T-helper 17 cell (primary cell): ENCODE measurements at regions not wholly inside any gene's neighbourhood (a gene's known extent, or its start where the extent isn't known, plus 50 kb on each side); places are given as distances from the start of the nearest gene placed in this dataset.

ENCODE experiments used
- ATAC-seq: fragments of 150-1000 bp; cut with Tn5 transposase; 2 replicates; pipeline ENCODE4 v1.10.0; 2021; ENCODE audit warnings: mild to moderate bottlenecking, moderate library complexity
- DNase-seq, 3 donors: peaks; one replicate each; pipeline versions ENCODE4 v3.0.0 to v3.0.0-alpha.2; 2020 to 2021
- H3K9me3 ChIP-seq: one replicate; pipeline ENCODE4 v1.7.0; 2013; ENCODE audit warnings: low read length, mild to moderate bottlenecking; ENCODE audit not compliant: control insufficient read depth, poor library complexity, severe bottlenecking
- H3K27ac Mint-ChIP-seq: one replicate; pipeline ENCODE4 v1.8.0; 2022; ENCODE audit warnings: mild to moderate bottlenecking, moderate library complexity, mixed read lengths
- H3K27me3 Mint-ChIP-seq: one replicate; pipeline ENCODE4 v1.8.0; 2022; ENCODE audit warnings: mixed read lengths
- H3K36me3 Mint-ChIP-seq: one replicate; pipeline ENCODE4 v1.8.0; 2022; ENCODE audit warnings: low read depth, mixed read lengths
- H3K4me1 Mint-ChIP-seq: one replicate; pipeline ENCODE4 v1.8.0; 2022; ENCODE audit warnings: mild to moderate bottlenecking, mixed read lengths
- H3K4me3 Mint-ChIP-seq: one replicate; pipeline ENCODE4 v1.8.0; 2022; ENCODE audit warnings: mild to moderate bottlenecking, moderate library complexity, mixed read lengths

DNA sequence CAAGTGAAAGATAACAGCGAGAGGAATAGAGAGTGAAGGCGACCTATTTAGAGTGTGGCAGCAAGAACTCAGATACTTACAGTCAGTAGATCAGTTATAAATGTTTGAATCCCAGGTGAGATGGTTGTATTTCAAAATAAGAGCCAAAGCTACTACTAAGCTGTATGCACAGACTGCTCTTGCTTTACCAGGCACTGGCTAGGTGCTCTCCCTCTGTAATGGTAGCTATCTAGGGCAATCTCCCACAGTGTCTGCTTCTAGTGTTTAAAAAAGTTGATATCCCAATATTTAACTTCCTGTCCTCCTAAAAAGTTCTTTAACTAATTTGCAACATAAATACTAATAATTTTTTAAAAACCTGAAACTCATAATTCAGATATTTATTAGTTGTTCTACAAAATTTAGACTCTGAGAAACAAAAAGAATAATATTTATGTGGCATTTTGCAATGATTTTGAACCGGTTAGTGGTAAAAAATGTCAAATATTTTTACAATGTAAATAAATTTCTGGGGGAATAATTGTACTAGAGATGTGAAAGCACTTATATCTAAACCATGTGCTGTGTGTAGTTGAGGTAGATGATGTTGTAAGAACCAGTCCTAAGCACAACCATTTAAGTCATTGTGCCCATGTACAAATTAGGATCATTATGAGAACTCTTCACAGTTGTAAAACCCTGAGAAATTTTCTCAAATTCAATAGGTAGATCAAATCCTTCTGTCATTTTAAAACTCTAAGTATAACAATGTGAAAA, 349.3 kb upstream of the SEMA3D start:
- Mint-ChIP-seq H3K4me3 (no peak overlapping the region), H3K27ac (no peak overlapping the region), H3K4me1 (no peaks in the 10 kb centered on the region), H3K27me3 (no peaks in the 10 kb centered on the region), H3K36me3 (no peaks in the 10 kb centered on the region)
- no peak for ATAC-seq
- no peaks in the 10 kb centered on the region for H3K9me3 ChIP-seq
- no peak for DNase-seq

DNA sequence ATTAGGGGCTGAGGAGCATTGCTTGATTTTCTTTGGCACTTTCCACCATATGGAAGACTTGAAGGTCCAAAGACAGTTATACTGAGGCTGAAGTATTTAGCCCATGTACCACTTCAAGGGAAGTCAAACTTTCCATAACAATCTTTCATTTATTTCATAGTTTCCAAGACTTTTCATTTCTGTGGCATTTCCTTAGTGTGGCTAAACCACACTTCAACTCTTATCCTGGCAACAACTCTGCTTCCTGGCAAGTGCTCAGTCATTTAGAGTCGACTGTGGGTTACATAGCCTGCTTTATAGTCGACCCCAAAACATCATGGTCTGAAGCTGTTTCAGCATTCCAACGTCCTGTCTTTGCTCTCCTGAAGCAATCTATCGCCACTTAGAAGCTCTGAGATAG, 343.0 kb upstream of the SEMA3D start:
- no peak for ATAC-seq
- Mint-ChIP-seq H3K36me3 (no peaks in the 10 kb centered on the region), H3K27me3 (no peaks in the 10 kb centered on the region), H3K4me3 (no peak overlapping the region), H3K4me1 (no peaks in the 10 kb centered on the region), H3K27ac (no peak overlapping the region)
- H3K9me3 ChIP-seq: no peaks in the 10 kb centered on the region
- DNase-seq: no peak

DNA sequence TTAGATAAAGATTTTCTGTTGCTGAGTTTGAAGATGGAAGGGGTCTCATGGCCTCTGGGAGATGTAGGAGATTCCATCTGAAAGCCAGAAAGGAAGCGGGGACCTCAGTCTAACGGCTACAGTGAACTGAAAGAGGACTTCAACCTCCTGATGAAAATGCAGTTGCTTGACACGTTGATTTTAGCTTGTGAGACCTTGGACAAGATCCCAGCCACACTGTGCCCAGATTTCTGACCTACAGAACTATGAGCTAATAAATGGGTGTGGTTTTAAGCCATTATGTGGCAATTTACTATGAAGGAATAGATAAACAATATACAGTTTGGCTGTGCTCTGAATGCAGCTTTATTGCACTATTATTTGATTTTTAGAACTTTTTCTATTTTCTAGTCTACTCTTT, 342.3 kb upstream of the SEMA3D start:
- no peaks in the 10 kb centered on the region for H3K4me1 Mint-ChIP-seq
- H3K9me3 ChIP-seq: no peaks in the 10 kb centered on the region
- no peak overlapping the region for H3K4me3 Mint-ChIP-seq
- DNase-seq: no peak
- ATAC-seq: no peak
- no peaks in the 10 kb centered on the region for H3K27me3 Mint-ChIP-seq
- H3K36me3 Mint-ChIP-seq: no peaks in the 10 kb centered on the region
- no peak overlapping the region for H3K27ac Mint-ChIP-seq

DNA sequence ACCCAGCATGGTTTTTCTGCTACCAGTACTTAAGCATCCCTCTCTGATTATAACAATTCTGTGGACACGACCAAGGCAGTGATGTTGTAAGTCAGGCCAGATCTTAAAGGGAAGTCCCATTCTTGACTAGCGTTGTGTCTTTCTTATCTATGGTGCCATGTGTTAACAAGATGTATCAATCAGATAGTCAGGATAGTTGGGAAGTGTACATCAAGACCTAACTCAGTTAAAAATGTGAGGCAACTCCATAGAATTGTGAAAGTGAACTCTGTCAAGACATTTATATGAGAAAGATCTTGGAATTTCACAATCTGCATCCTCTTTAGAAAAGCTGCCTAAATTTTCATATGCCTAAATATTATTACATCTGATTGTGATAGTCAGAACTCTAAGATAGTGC, 341.7 kb upstream of the SEMA3D start:
- Mint-ChIP-seq H3K27ac (no peak overlapping the region), H3K27me3 (no peaks in the 10 kb centered on the region), H3K4me1 (no peaks in the 10 kb centered on the region), H3K4me3 (no peak overlapping the region), H3K36me3 (no peaks in the 10 kb centered on the region)
- H3K9me3 ChIP-seq: no peaks in the 10 kb centered on the region
- ATAC-seq: no peak
- DNase-seq: no peak

DNA sequence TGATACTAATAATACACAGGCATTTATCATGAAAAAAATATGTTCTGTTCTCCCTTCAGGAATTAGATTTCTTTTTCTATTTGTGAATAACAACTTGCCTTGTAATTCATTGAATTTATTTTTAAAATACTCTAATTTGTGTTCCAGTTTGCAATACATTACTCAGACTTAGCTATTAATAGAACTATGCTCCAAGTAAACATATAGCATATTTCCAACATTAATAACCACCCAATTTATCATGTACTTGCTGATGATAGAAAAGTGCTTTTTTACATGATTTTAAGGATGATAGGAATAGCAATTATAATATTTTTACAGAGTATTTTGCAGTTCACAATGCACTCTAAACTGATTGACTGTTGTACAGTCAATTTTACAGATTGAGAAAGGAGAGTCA, 338.8 kb upstream of the SEMA3D start:
- DNase-seq: no peak
- no peak overlapping the region for H3K4me3 Mint-ChIP-seq
- no peaks in the 10 kb centered on the region for H3K27me3 Mint-ChIP-seq
- ATAC-seq: no peak
- no peaks in the 10 kb centered on the region for H3K4me1 Mint-ChIP-seq
- no peaks in the 10 kb centered on the region for H3K36me3 Mint-ChIP-seq
- no peaks in the 10 kb centered on the region for H3K9me3 ChIP-seq
- H3K27ac Mint-ChIP-seq: no peak overlapping the region

DNA sequence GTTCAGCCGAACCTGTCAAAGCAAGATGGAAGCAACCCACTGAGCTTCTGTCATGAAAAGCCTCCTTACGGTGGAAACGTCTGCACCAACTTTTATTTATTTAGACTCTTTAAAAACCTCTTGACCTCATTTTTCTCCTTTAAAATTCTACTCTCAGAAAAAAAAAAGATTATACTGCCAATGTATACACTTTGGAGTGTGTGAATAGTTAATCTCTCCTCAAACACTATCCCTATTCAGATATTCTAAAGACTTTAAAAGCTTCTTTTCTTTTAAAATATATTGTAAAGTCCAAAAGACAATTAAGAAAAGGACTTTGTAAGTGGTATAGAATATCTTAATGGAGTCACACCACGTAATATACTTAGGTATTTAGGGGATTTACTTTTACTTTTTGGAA, 335.2 kb upstream of the SEMA3D start:
- Mint-ChIP-seq H3K4me1 (no peaks in the 10 kb centered on the region), H3K36me3 (no peaks in the 10 kb centered on the region), H3K27ac (no peak overlapping the region), H3K4me3 (no peak overlapping the region), H3K27me3 (no peaks in the 10 kb centered on the region)
- no peak for ATAC-seq
- no peaks in the 10 kb centered on the region for H3K9me3 ChIP-seq
- DNase-seq: no peak

DNA sequence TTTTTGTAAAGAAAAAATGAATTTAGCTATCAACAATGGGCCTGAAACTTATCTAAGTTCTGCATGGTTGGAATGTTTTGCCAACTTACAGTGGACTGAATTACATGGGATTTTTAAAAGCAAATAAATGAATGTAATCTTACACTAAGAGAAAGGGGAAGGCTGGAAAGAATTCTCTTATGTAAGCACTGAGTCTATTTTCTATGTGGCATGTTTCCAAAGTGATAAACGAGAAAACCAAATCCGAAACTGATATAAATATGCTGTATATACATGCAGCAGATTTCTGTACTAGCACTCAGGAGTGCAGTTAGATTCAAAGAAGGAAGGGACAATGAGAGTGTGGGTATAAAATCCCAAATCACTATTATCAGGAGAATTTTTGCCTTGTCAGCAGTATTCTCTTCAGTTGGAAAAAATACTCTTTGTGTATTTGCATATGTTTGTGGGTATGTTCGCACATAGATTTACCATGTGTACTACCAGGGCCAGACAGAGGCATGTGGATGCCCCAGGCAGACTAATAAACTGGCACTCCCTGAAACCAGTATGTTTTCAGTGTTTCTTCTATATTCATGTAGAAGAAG, 334.3 kb upstream of the SEMA3D start:
- ATAC-seq (no peak), DNase-seq (no peak)
- Mint-ChIP-seq H3K27me3 (no peaks in the 10 kb centered on the region), H3K27ac (no peak overlapping the region), H3K4me1 (no peaks in the 10 kb centered on the region), H3K36me3 (no peaks in the 10 kb centered on the region), H3K4me3 (no peak overlapping the region)
- H3K9me3 ChIP-seq: no peaks in the 10 kb centered on the region

DNA sequence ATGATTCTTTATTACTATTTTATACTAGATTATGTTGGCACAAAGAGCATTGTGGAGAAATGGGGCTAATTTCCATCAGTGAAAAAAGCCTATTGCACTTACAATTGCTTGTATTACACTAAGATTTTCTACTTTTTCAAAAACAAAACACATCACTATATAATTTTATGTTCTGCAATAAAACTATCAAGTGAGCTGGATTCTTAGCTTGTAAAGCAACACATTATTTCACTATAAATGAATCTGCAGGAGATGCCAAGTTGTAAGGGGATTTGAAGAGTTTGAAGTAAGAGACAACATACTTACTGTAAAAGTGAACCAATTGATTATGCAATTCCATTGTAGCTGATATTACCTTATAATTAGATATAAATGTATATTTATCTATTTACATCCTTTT, 333.3 kb upstream of the SEMA3D start:
- no peaks in the 10 kb centered on the region for H3K36me3 Mint-ChIP-seq
- no peak overlapping the region for H3K4me3 Mint-ChIP-seq
- no peak for DNase-seq
- H3K9me3 ChIP-seq: no peaks in the 10 kb centered on the region
- no peak overlapping the region for H3K27ac Mint-ChIP-seq
- H3K4me1 Mint-ChIP-seq: no peaks in the 10 kb centered on the region
- H3K27me3 Mint-ChIP-seq: no peaks in the 10 kb centered on the region
- no peak for ATAC-seq

DNA sequence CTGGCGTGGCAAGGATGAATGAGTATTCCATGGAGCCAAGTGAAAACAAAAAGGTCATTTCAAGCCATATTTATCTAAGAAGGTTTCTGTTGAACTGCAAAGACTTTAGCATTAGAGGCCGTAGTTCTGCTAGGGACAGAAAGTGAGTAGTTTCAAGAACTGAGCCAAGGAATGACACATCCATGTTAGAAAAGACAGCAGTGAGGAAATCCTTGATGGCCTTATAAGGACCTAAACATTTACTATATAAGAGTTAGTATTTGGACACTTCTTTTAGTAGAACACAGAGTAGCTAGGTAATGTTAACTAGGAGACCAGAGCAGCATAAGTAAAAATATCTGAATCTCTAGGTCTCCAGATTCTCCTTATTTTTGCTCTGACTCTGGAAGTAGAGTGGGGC, 329.8 kb upstream of the SEMA3D start:
- H3K4me1 Mint-ChIP-seq: no peaks in the 10 kb centered on the region
- no peaks in the 10 kb centered on the region for H3K9me3 ChIP-seq
- no peak overlapping the region for H3K27ac Mint-ChIP-seq
- H3K27me3 Mint-ChIP-seq: no peaks in the 10 kb centered on the region
- ATAC-seq (no peak), DNase-seq (no peak)
- H3K4me3 Mint-ChIP-seq: no peak overlapping the region
- no peaks in the 10 kb centered on the region for H3K36me3 Mint-ChIP-seq

DNA sequence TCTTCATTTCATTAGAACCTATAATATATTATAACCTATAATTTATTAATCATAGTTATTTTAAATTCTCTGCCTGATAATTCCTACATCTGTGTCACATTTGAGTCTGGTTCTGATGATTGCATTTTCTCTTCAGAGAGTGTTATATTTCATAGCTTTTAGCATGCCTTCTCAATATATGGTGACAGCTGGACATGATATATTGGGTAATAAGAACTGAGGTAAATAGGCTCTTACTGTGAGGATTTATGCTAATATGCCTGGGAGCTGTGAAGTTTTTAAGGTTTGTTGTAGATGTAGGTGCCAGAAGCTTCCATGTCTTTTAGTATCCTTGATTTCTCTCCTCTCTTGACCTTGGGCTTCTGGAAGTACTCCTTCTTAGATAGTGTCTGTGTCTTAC, 325.9 kb upstream of the SEMA3D start:
- H3K4me1 Mint-ChIP-seq: no peaks in the 10 kb centered on the region
- no peak overlapping the region for H3K4me3 Mint-ChIP-seq
- DNase-seq (no peak), ATAC-seq (no peak)
- H3K9me3 ChIP-seq: no peaks in the 10 kb centered on the region
- no peaks in the 10 kb centered on the region for H3K36me3 Mint-ChIP-seq
- H3K27ac Mint-ChIP-seq: no peak overlapping the region
- no peaks in the 10 kb centered on the region for H3K27me3 Mint-ChIP-seq

DNA sequence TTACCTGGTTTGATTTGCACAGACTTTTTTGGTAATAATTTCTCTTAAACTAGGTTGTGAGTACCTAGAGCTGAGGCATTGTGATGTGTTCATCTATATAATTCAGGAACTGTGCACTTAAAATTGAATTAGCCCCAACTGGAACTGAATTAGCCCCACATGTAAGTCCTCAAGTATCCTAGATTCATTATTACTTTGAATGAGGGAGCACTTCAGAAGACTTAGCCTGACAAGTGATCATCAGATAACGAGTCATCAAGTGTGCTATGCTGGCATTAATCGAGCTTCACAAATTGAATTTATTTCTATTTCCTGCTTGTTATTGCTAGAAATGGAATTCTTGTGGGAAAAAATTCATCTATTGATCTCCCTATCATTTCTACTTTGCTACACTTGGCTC, 323.4 kb upstream of the SEMA3D start:
- no peak overlapping the region for H3K4me3 Mint-ChIP-seq
- H3K36me3 Mint-ChIP-seq: no peaks in the 10 kb centered on the region
- no peak for DNase-seq
- H3K9me3 ChIP-seq: no peaks in the 10 kb centered on the region
- ATAC-seq: no peak
- no peaks in the 10 kb centered on the region for H3K4me1 Mint-ChIP-seq
- no peak overlapping the region for H3K27ac Mint-ChIP-seq
- no peaks in the 10 kb centered on the region for H3K27me3 Mint-ChIP-seq

DNA sequence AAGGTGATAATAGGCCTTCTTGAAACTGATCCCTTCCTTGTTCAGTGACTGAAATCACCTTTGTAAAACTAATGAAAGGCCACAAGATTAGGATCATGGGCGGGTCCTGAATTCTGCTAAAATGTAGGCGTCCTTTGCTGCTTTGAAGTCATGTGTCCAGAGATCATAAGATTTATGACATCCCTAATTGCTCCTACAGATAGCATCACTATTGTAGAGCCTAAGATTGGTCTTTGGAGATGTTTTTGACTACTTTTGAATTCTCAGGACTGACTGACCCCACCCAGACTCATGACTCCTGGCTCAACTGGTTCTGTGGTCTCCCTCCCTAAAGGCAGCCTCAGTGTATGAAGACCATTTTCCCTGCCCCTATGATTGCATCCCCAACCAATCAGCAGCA, 322.6 kb upstream of the SEMA3D start:
- ATAC-seq (no peak), DNase-seq (no peak)
- Mint-ChIP-seq H3K4me3 (no peak overlapping the region), H3K36me3 (no peaks in the 10 kb centered on the region), H3K4me1 (no peaks in the 10 kb centered on the region), H3K27me3 (no peaks in the 10 kb centered on the region), H3K27ac (no peak overlapping the region)
- no peaks in the 10 kb centered on the region for H3K9me3 ChIP-seq

DNA sequence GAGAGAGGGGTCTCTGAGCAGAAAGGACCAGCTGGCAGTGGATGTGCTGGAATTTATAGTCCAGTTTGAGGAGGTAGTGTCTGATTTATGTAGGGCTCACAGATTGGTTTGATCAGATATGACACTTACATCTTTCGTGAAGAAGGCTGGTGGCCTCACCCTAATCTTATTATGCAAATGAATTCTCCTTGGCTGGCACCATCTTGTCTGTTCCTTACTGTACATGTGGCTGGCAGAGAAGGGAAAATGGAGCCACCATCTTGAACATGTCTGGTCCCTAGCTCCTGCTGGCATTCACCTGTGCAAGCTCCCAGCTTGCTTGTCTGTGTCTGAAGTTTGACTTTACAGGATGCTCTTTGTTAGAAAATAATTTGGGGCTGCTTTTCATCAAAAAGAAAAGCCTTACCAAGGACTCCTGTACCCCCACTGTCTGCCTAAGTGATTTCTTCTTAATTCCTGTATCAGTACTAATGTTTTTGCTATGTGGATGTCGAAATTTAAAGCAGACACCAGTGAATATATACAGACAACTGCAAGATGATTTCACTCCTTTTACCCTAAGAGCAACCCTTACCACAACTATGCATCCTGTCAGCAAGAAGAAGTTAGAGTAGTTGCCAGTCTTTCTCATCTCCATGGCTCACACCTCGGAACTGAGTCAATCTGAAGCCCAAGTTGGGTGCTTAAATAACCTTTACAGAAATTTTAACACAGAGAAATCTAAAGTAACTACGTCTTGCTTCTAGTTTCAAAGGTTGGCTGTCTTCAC, 322.0 kb upstream of the SEMA3D start:
- no peaks in the 10 kb centered on the region for H3K36me3 Mint-ChIP-seq
- no peak overlapping the region for H3K27ac Mint-ChIP-seq
- no peaks in the 10 kb centered on the region for H3K4me1 Mint-ChIP-seq
- ATAC-seq (no peak), DNase-seq (no peak)
- H3K9me3 ChIP-seq: no peaks in the 10 kb centered on the region
- H3K4me3 Mint-ChIP-seq: no peak overlapping the region
- H3K27me3 Mint-ChIP-seq: no peaks in the 10 kb centered on the region

DNA sequence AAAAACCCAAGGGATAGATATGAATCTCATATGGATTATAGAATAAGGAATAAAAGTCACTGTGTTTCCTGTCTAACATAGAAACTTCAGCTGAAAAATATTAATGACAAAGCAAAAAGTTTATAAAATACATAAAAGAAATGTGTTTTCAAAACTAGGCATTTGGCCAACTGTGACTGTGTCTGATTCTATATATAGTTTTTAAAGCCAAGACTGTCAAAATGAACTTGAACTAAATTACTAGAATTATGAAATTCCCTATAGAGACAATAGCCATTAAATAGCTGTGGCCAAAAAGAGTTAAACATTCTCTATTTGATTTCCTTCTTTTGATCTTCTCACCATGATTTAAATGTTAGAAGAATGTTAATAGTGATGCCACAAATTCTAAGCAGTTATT, 311.2 kb upstream of the SEMA3D start:
- Mint-ChIP-seq H3K27ac (no peak overlapping the region), H3K4me1 (no peaks in the 10 kb centered on the region), H3K4me3 (no peak overlapping the region), H3K36me3 (no peaks in the 10 kb centered on the region), H3K27me3 (no peaks in the 10 kb centered on the region)
- no peak for ATAC-seq
- H3K9me3 ChIP-seq: no peaks in the 10 kb centered on the region
- no peak for DNase-seq
